SK-N-MC (cell line): ENCODE measurements at regions not wholly inside any gene's neighbourhood (a gene's known extent, or its start where the extent isn't known, plus 50 kb on each side); places are given as distances from the start of the nearest gene placed in this dataset.

Experiments
- DNase-seq: peaks from one replicate; pipeline ENCODE4 v3.0.0-alpha.2; 2011; ENCODE audit warnings: low read depth, low spot score
- H3K27ac ChIP-seq: fragments of 200-600 bp; sonication (generic); 2 replicates; pipeline ENCODE4 v1.5.1; 2016; ENCODE audit warnings: mixed run types
- H3K36me3 ChIP-seq: fragments of 200-600 bp; sonication (generic); 2 replicates; pipeline ENCODE4 v1.6.1; 2017; ENCODE audit warnings: antibody characterized with exemption, low read length, mixed read lengths; ENCODE audit not compliant: insufficient read depth
- H3K4me3 ChIP-seq: fragments of 200-600 bp; sonication (generic); 2 replicates; pipeline ENCODE4 v1.5.1; 2016
- H3K9ac ChIP-seq: fragments of 200-600 bp; sonication (generic); 2 replicates; pipeline ENCODE4 v1.8.0; 2017; ENCODE audit warnings: mixed run types, mixed read lengths; ENCODE audit not compliant: insufficient read length
- H3K9me3 ChIP-seq: fragments of 200-600 bp; sonication (generic); 2 replicates; pipeline ENCODE4 v1.6.1; 2017; ENCODE audit warnings: low read depth, mild to moderate bottlenecking, antibody characterized with exemption, low read length, moderate library complexity, mixed read lengths
- EZH2 ChIP-seq: fragments of 200-600 bp; sonication (generic); IDR thresholded peaks from one replicate; pipeline ENCODE4 v1.6.1; 2017; ENCODE audit warnings: antibody characterized with exemption
- FOXP2 ChIP-seq: optimal IDR thresholded peaks from 2 replicates; pipeline ENCODE3; 2011; ENCODE audit warnings: mild to moderate bottlenecking, moderate library complexity; ENCODE audit not compliant: insufficient read depth; ENCODE audit errors: extremely low read length, control extremely low read depth
- POLR2AphosphoS5 ChIP-seq: IDR thresholded peaks from 2 replicates; pipeline ENCODE4 v1.6.1; 2012; ENCODE audit warnings: mild to moderate bottlenecking, low read depth, low read length, borderline replicate concordance

- Histone ChIP-seq H3K36me3 (no peaks in the 10 kb centered on the region), H3K4me3 (no peak overlapping the region), H3K9me3 (no peaks in the 10 kb centered on the region), H3K9ac (no peak overlapping the region), H3K27ac (no peak overlapping the region)
- TF ChIP-seq FOXP2 (no peak), POLR2AphosphoS5 (no peak), EZH2 (no peak)
- DNase-seq, result no peak
Measured at GRCh38 chr6:9614778-9615177, 800.1 kb downstream of the TFAP2A start.

DNA sequence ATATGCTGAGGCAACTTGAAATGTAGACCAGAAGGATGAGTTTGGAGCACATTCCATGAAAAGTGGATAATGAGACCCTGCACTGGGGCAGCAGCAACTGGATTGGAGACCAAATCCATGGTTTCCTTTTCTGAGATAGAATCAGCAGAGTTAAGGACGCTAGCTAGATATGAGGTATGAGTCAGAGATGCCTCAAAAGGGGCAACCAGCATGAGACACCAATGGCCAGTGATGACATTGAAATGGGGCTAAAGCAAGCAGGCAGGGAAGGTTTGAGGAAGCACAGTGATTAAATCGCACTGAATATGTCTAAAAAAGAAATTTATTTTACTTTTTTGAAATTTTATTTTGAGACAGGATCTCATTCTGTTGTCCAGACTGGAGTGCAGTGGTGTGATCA is 802.4 kb downstream of the TFAP2A start:
- H3K27ac ChIP-seq, result no peak overlapping the region
- no peak overlapping the region for H3K4me3 ChIP-seq
- no peak for TF ChIP-seq POLR2AphosphoS5
- no peak for TF ChIP-seq FOXP2
- no peak for TF ChIP-seq EZH2
- no peaks in the 10 kb centered on the region for H3K9me3 ChIP-seq
- no peak for DNase-seq
- no peaks in the 10 kb centered on the region for H3K36me3 ChIP-seq
- no peak overlapping the region for H3K9ac ChIP-seq

DNA sequence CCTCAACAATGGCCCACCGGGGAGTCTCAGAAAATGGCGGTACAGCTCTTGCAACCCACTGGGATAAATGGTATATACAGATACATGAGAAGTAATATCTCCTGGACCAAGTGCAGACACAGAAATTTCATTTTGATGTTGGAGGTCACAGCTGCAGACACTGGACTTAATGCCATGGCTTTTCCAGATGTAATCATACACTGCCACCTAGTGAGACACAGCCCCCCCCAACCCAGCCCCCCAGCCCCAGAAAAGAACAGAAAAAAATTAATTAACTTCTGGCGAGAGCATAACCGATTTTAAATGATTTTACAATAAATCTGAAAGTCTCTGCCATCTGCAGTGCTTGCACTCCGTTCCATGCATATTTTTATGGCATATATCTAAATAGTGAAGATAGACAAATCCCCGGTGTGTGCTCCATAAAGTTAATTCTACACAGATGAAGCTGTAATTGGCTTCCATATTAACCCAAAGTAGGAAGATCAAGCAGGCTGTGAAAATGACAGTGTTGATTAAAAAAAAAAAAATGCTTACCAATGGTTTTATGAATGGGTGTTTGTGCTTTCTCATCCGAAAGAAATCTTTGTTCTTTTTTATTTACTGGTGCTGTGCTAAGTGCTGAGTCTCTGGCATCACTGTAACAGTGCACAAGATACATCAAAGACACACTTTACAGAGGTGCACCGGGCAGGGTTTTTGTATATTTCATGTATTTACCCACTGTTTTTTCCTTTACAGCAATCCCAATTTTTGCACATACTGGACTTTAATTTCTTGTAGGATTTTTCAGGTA is 804.1 kb downstream of the TFAP2A start:
- TF ChIP-seq POLR2AphosphoS5, result no peak
- TF ChIP-seq EZH2, result no peak
- no peak for TF ChIP-seq FOXP2
- no peak for DNase-seq
- H3K36me3 ChIP-seq, result no peaks in the 10 kb centered on the region

DNA sequence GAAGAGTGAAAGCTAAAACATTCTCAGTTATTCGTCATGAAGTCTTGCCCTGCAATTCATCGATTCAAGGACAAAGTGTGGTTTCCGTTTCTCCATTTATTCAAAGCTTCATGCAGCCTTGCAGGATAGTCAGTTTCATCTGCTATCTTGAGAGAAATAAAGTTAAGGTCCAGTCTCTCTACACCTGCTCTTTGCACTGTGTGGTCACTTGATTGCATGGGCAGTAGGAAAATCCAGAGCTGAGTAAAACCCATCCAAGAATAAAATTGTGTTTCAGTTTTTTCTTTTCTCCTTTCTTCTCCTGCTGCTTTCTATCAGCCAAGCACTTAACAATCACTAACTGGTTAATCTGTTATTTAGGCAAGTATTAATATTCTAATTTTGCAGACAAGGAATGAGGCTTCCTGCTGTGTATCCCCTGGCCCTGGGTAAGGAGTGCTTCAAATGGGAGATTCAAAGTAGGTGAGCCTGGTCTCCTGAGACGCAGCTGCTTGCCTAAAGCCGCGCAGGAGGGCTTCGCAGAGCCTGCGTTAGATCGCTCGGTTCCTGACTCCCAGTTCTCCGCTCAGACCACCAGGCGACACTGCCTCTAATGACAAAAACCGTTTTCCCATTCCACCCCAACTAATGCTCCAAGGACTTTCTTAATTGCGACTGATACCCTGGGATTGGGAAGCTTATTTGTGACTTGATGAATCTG is 808.3 kb downstream of the TFAP2A start:
- Histone ChIP-seq H3K9me3 (no peaks in the 10 kb centered on the region), H3K36me3 (no peaks in the 10 kb centered on the region), H3K9ac (no peak overlapping the region), H3K27ac (no peak overlapping the region), H3K4me3 (no peak overlapping the region)
- no peak for TF ChIP-seq FOXP2
- no peak for TF ChIP-seq POLR2AphosphoS5
- TF ChIP-seq EZH2, result no peak
- DNase-seq, result no peak

More for the DNA sequence above, 804.1 kb downstream of the TFAP2A start:
- H3K9ac ChIP-seq, result no peak overlapping the region
- no peaks in the 10 kb centered on the region for H3K9me3 ChIP-seq
- H3K4me3 ChIP-seq, result peak overlapping the region; percentile 19
- H3K27ac ChIP-seq, result no peak overlapping the region

- no peaks in the 10 kb centered on the region for H3K9me3 ChIP-seq
- no peak overlapping the region for H3K4me3 ChIP-seq
Measured at GRCh38 chr6:9594746-9595145, 820.1 kb downstream of the TFAP2A start.

GRCh38 chr6:9593554-9593953 is 821.3 kb downstream of the TFAP2A start:
- no peak for DNase-seq
- Histone ChIP-seq H3K36me3 (no peaks in the 10 kb centered on the region), H3K27ac (no peak overlapping the region), H3K9ac (no peak overlapping the region), H3K9me3 (no peaks in the 10 kb centered on the region), H3K4me3 (no peak overlapping the region)
- TF ChIP-seq FOXP2 (no peak), POLR2AphosphoS5 (no peak)

More at GRCh38 chr6:9594746-9595145, 820.1 kb downstream of the TFAP2A start:
- Histone ChIP-seq H3K36me3 (no peaks in the 10 kb centered on the region), H3K27ac (no peak overlapping the region), H3K9ac (no peak overlapping the region)
- no peak for DNase-seq
- TF ChIP-seq EZH2 (no peak), POLR2AphosphoS5 (no peak), FOXP2 (no peak)

DNA sequence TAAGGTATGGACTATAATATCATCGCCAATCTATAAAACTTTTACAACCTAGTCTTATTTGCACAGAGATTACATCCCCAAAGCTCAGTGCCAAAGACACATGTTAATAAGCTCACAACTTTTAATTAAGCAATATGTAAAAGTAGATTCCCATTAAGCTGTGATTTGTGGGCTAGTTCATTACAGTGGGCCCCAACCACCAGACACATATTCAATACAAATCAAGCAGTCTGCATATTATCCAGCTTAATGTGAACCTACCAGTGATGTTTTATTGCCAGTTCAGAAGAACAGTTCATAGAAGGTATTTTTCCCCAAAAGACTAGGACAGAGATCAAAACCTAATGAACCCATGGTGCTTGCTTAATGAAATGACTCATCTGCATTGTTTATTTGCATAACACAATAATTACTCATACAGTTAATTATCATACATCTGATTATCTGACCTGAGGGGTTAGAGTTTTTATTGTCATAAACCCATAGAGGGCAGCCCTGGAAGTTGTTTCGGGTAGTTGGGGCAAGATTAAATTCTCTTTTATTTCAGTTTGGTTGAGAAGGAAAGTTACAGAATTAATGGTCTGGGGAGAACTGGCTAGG is 831.0 kb downstream of the TFAP2A start:
- TF ChIP-seq EZH2, result no peak
- TF ChIP-seq FOXP2, result no peak
- no peak for TF ChIP-seq POLR2AphosphoS5
- Histone ChIP-seq H3K9me3 (no peaks in the 10 kb centered on the region), H3K9ac (no peak overlapping the region), H3K36me3 (no peaks in the 10 kb centered on the region), H3K4me3 (no peak overlapping the region), H3K27ac (no peak overlapping the region)
- DNase-seq, result no peak

DNA sequence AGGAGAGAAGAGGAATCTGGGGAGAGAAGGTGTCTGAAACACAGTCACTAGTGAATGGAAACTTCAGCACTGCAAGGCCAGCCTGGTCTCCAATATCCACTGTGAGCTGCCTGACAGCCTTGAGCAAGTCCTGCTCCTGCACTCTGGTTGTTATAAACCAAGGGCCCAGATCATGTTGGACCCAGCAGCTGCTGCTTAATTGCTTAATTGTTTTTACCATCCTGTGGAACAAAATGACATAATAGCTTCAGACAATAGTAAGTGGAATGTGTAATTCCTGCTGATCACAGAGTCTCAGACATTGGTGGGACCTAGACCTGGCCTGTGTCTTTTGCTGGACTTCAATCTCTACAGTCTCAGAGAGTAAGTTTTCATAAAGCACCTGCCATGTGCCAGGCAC is 833.7 kb downstream of the TFAP2A start:
- TF ChIP-seq FOXP2 (no peak), POLR2AphosphoS5 (no peak), EZH2 (no peak)
- Histone ChIP-seq H3K4me3 (no peak overlapping the region), H3K9me3 (no peaks in the 10 kb centered on the region), H3K27ac (no peak overlapping the region), H3K36me3 (no peaks in the 10 kb centered on the region), H3K9ac (no peak overlapping the region)
- no peak for DNase-seq
